ENCODE measurements at regions not wholly inside any gene's neighbourhood (a gene's known extent, or its start where the extent isn't known, plus 50 kb on each side); places are given as distances from the start of the nearest gene placed in this dataset.
"Not testable (repeated sequence)": the region's sequence is repeated elsewhere in the genome, so short reads cannot be mapped to it uniquely, and the experiment has no call there.

DNA sequence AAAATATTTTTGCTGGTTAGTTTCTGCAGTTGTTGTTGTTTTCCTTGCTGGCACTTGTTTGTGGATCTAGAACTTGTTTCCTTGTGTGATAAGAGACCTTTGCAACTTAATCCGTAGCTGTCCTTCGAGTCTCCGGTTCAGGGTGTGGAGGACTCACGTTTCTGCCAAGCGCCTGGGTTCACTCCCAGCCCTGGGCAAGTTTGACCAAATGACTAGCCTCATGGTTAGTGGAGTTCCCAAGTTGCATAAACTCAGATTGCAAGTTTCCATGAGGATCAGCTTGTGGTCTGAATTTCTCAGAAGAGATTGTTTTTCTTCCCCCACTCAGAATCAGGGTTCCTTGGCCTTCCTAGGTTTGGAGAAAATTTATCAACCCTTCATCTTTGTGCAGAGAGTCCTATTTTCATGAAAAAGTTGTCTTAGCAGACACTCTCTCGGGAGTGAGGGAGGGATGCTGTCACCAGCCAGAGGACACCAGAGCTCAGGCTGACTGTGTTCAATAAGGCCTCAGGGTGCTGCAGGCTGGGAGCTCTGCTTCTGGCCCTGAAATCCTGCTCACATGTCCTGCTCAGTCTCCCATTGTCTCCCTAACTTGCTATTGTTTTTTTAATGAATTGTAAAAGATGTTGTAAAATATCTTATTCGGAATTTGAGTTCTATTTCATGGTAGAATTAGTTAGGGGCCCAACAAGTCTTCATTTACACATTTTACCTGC lies 377.7 kb upstream of the KLF6 start:
- ChIA-PET POLR2A (no interaction called here), CTCF (no interaction called here)
- DNase-seq (ENCODE audit: extremely low spot score) = no peak
- TF ChIP-seq, protein P1, sequence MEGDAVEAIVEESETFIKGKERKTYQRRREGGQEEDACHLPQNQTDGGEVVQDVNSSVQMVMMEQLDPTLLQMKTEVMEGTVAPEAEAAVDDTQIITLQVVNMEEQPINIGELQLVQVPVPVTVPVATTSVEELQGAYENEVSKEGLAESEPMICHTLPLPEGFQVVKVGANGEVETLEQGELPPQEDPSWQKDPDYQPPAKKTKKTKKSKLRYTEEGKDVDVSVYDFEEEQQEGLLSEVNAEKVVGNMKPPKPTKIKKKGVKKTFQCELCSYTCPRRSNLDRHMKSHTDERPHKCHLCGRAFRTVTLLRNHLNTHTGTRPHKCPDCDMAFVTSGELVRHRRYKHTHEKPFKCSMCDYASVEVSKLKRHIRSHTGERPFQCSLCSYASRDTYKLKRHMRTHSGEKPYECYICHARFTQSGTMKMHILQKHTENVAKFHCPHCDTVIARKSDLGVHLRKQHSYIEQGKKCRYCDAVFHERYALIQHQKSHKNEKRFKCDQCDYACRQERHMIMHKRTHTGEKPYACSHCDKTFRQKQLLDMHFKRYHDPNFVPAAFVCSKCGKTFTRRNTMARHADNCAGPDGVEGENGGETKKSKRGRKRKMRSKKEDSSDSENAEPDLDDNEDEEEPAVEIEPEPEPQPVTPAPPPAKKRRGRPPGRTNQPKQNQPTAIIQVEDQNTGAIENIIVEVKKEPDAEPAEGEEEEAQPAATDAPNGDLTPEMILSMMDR (IDR thresholded peaks at IDR 0.05; ENCODE audit: control extremely low read depth, extremely low read depth, low read depth, missing control alignments) = no peak

GRCh38 chr10:4159173-4159572 lies 374.2 kb upstream of the KLF6 start:
- ChIA-PET POLR2A (no interaction called here), CTCF (no interaction called here)
- no peak for DNase-seq (ENCODE audit: extremely low spot score)
- TF ChIP-seq, protein P1 (IDR thresholded peaks at IDR 0.05; ENCODE audit: control extremely low read depth, extremely low read depth, low read depth, missing control alignments) = no peak

DNA sequence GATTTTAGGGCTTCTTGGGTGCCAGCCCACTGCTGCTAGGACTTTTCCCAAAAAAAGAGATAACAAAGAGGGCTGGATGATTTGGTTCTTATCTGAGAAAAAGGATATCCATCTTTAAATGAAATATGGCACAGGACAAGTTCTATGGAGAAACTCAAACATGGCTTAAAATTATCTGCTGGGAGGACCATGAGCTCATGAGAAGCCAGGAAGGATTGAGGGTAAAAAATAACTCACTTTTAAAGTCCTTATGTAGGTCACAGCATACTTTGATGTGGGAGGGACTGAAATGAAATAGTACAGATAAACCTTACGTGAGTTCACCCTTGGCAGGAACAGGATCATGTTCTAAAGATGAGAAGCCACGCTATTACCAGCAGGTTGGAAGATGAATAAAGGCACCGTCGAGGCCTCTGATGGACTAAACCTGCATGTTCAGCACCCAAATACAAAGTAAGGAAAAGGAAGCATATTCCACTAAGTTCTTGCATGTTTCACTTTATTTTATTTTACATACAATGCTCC lies 369.2 kb upstream of the KLF6 start:
- TF ChIP-seq, protein P1 (IDR thresholded peaks at IDR 0.05; ENCODE audit: control extremely low read depth, extremely low read depth, low read depth, missing control alignments) = no peak

DNA sequence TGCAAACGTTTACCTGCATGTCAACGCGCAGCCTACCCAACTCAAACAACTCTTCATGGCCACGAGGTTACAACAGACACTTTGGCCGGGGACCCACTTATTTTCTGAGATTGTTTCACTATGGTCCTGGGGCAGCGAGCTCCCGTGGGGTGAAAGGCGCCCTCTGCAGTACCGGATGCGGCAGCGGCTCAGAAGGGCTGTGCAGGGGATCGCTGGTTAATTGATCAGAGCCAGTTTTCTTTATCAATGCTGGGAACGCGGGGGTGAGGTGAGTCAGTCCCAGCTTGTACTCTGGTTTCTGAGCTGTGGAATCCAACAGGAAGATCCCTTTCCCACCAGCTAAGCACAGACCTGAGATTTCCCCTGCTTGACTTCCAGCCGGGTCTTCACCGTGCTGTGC lies 366.5 kb upstream of the KLF6 start:
- CTCF ChIA-PET = interaction anchor here (1.4 kb wide), 1 partner anchor 10 kb away, joined by 3 read pairs; no protein-coding TSS in a partner anchor
- no peak for DNase-seq (ENCODE audit: extremely low spot score)
- TF ChIP-seq, protein P1 (IDR thresholded peaks at IDR 0.05; ENCODE audit: control extremely low read depth, extremely low read depth, low read depth, missing control alignments) = no peak
- POLR2A ChIA-PET = no interaction called here

More for the DNA sequence above, 369.2 kb upstream of the KLF6 start:
- CTCF ChIA-PET = interaction anchor here (1.3 to 1.6 kb wide), 2 partner anchors 10 to 13 kb away, joined by 3 to 4 read pairs; no protein-coding TSS in a partner anchor
- POLR2A ChIA-PET = no interaction called here
- no peak for DNase-seq (ENCODE audit: extremely low spot score)

- ChIA-PET POLR2A (no interaction called here), CTCF (interaction anchor here (1.4 kb wide), 1 partner anchor 10 kb away, joined by 3 read pairs; no protein-coding TSS in a partner anchor)
- DNase-seq (ENCODE audit: extremely low spot score) = no peak
- TF ChIP-seq, protein P1 (IDR thresholded peaks at IDR 0.05; ENCODE audit: control extremely low read depth, extremely low read depth, low read depth, missing control alignments) = no peak
Observed at GRCh38 chr10:4150676-4151075, 365.7 kb upstream of the KLF6 start.

DNA sequence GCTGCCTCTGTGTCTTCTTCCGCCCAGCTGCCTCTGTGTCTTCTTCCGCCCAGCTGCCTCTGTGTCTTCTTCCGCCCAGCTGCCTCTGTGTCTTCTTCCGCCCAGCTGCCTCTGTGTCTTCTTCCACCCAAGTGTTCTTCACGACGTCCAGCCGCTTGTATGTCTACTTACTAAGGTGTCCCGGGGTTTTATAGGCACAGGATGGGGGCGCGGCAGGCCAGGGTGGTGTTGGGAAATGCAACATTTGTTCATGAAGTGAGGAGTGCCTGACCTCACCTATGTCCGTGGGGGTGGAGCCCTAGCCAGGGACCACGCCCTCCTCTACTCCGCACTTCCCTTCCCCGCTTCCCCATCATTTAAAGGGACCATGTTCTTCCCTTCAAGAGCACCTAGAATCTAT lies 364.5 kb upstream of the KLF6 start:
- CTCF ChIA-PET; DNase-seq (ENCODE audit: extremely low spot score); POLR2A ChIA-PET: not testable (repeated sequence)

GRCh38 chr10:4147245-4147644 lies 362.2 kb upstream of the KLF6 start:
- ChIA-PET CTCF (no interaction called here), POLR2A (no interaction called here)
- TF ChIP-seq, protein P1 (IDR thresholded peaks at IDR 0.05; ENCODE audit: control extremely low read depth, extremely low read depth, low read depth, missing control alignments) = no peak
- DNase-seq (ENCODE audit: extremely low spot score) = no peak

Data from GM10248 (cell line).